Immature natural killer cell (primary cell): ENCODE measurements at regions not wholly inside any gene's neighbourhood (a gene's known extent, or its start where the extent isn't known, plus 50 kb on each side); places are given as distances from the start of the nearest gene placed in this dataset.

ENCODE experiments used
- DNase-seq, 3 donors: peaks; one replicate each; pipeline ENCODE4 v3.0.0; 2022; ENCODE audit warnings: mixed read lengths in 1 of 3
- H3K27ac Mint-ChIP-seq, 6 donors: one replicate each; pipeline ENCODE4 v1.8.0; 2020; ENCODE audit warnings: mixed read lengths in 6 of 6, mild to moderate bottlenecking in 5 of 6, inconsistent platforms in 4 of 6, moderate library complexity in 3 of 6
- H3K27me3 Mint-ChIP-seq, 3 donors: one replicate each; pipeline ENCODE4 v1.8.0; 2020 to 2021; ENCODE audit warnings: low read depth in 3 of 3, mild to moderate bottlenecking in 3 of 3, mixed read lengths in 3 of 3, moderate library complexity in 3 of 3, inconsistent platforms in 1 of 3
- H3K36me3 Mint-ChIP-seq, 3 donors: one replicate each; pipeline ENCODE4 v1.8.0; 2020; ENCODE audit warnings: mixed read lengths in 3 of 3, inconsistent platforms in 2 of 3, mild to moderate bottlenecking in 2 of 3
- H3K4me1 Mint-ChIP-seq, 2 donors: one replicate each; pipeline ENCODE4 v1.8.0; 2020; ENCODE audit warnings: inconsistent platforms in 2 of 2, mild to moderate bottlenecking in 2 of 2, mixed read lengths in 2 of 2, moderate library complexity in 1 of 2
- H3K4me3 Mint-ChIP-seq, 5 donors: one replicate each; pipeline ENCODE4 v1.8.0; 2020; ENCODE audit warnings: mild to moderate bottlenecking in 5 of 5, mixed read lengths in 5 of 5, inconsistent platforms in 3 of 5, moderate library complexity in 3 of 5
- H3K9me3 Mint-ChIP-seq, 6 donors: one replicate each; pipeline ENCODE4 v1.8.0; 2020; ENCODE audit warnings: mild to moderate bottlenecking in 6 of 6, mixed read lengths in 6 of 6, inconsistent platforms in 4 of 6, moderate library complexity in 3 of 6

DNA sequence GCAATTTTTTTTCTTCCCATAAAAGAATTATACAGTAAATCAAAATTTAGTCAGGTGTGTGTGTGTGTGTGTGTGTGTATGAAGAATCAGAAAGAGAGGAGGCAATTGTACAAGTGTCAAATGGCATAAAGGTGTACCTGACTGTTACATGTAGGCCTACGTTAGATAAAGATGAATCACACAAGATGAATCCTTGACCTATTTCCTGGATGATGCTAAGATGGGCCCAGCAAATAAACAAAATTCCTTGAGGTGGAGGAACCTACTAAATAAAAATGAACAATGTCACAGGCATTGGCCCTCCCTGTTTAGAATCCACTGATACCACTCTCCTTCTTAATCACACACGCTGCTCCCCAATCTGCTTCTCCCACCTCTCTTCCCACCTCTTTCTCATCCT is 79.7 kb upstream of the LRATD1 start:
- H3K27me3 Mint-ChIP-seq, result no peaks in the 10 kb centered on the region
- H3K36me3 Mint-ChIP-seq, result no peaks in the 10 kb centered on the region
- no peak for DNase-seq
- no peak overlapping the region for H3K4me3 Mint-ChIP-seq
- H3K4me1 Mint-ChIP-seq, result no peaks in the 10 kb centered on the region
- no peak overlapping the region for H3K27ac Mint-ChIP-seq
- H3K9me3 Mint-ChIP-seq, result peaks cover 0 to 7% (median 2%) of the 10 kb centered on the region in 6 donors

- Mint-ChIP-seq H3K36me3 (no peaks in the 10 kb centered on the region), H3K4me3 (no peak overlapping the region), H3K4me1 (no peaks in the 10 kb centered on the region), H3K27me3 (peaks cover 0 to 2% (median 0%) of the 10 kb centered on the region in 3 donors), H3K27ac (no peak overlapping the region), H3K9me3 (peaks cover 0 to 5% (median 3%) of the 10 kb centered on the region in 6 donors)
- DNase-seq, result no peak
Observed at GRCh38 chr2:14554849-14555545, 77.5 kb upstream of the LRATD1 start.

- H3K4me3 Mint-ChIP-seq, result no peak overlapping the region
- no peak for DNase-seq
- peaks cover 0 to 2% (median 0%) of the 10 kb centered on the region in 3 donors for H3K27me3 Mint-ChIP-seq
- no peaks in the 10 kb centered on the region for H3K36me3 Mint-ChIP-seq
- H3K4me1 Mint-ChIP-seq, result no peaks in the 10 kb centered on the region
- H3K27ac Mint-ChIP-seq, result no peak overlapping the region
- H3K9me3 Mint-ChIP-seq, result peaks cover 0 to 5% (median 3%) of the 10 kb centered on the region in 6 donors
Observed at GRCh38 chr2:14557111-14557510, 75.4 kb upstream of the LRATD1 start.

DNA sequence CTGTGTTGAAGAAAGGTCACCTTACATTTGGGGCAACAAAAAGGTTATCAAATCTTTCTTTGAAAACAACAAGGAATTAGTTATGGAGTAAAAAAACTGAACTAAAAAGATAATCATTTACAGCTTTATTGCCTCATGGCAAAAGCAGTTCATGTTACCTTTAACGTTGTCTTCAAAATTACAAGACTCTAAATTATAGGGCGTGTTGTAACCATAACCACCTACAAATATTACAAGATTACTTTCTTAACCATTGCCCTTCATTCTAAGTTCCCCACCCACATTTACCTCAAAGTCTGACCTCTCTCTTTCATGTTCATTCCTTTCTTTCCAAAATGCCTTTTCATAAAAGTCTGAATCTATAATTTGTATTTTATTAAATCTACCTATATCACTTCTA is 74.6 kb upstream of the LRATD1 start:
- H3K4me3 Mint-ChIP-seq, result no peak overlapping the region
- H3K36me3 Mint-ChIP-seq, result no peaks in the 10 kb centered on the region
- H3K27me3 Mint-ChIP-seq, result peaks cover 0 to 2% (median 0%) of the 10 kb centered on the region in 3 donors
- peaks cover 0 to 5% (median 3%) of the 10 kb centered on the region in 6 donors for H3K9me3 Mint-ChIP-seq
- no peak for DNase-seq
- H3K4me1 Mint-ChIP-seq, result no peaks in the 10 kb centered on the region
- H3K27ac Mint-ChIP-seq, result no peak overlapping the region

GRCh38 chr2:14558335-14558919 is 74.1 kb upstream of the LRATD1 start:
- no peak overlapping the region for H3K4me3 Mint-ChIP-seq
- no peak overlapping the region for H3K27ac Mint-ChIP-seq
- H3K36me3 Mint-ChIP-seq, result no peaks in the 10 kb centered on the region
- DNase-seq, result no peak
- H3K27me3 Mint-ChIP-seq, result peaks cover 0 to 2% (median 0%) of the 10 kb centered on the region in 3 donors
- H3K4me1 Mint-ChIP-seq, result no peaks in the 10 kb centered on the region
- peaks cover 0 to 5% (median 2%) of the 10 kb centered on the region in 6 donors for H3K9me3 Mint-ChIP-seq

- H3K27me3 Mint-ChIP-seq, result peaks cover 0 to 2% (median 0%) of the 10 kb centered on the region in 3 donors
- no peak overlapping the region for H3K4me3 Mint-ChIP-seq
- DNase-seq, result no peak
- H3K27ac Mint-ChIP-seq, result no peak overlapping the region
- peaks cover 0 to 5% (median 2%) of the 10 kb centered on the region in 6 donors for H3K9me3 Mint-ChIP-seq
- no peaks in the 10 kb centered on the region for H3K4me1 Mint-ChIP-seq
- no peaks in the 10 kb centered on the region for H3K36me3 Mint-ChIP-seq
Observed at GRCh38 chr2:14560716-14561115, 71.8 kb upstream of the LRATD1 start.

- Mint-ChIP-seq H3K4me1 (no peaks in the 10 kb centered on the region), H3K27ac (no peak overlapping the region), H3K27me3 (peaks cover 0 to 2% (median 0%) of the 10 kb centered on the region in 3 donors), H3K9me3 (peaks cover 0 to 6% (median 0%) of the 10 kb centered on the region in 6 donors), H3K4me3 (no peak overlapping the region), H3K36me3 (no peaks in the 10 kb centered on the region)
- DNase-seq, result no peak
Observed at GRCh38 chr2:14563324-14563723, 69.2 kb upstream of the LRATD1 start.

DNA sequence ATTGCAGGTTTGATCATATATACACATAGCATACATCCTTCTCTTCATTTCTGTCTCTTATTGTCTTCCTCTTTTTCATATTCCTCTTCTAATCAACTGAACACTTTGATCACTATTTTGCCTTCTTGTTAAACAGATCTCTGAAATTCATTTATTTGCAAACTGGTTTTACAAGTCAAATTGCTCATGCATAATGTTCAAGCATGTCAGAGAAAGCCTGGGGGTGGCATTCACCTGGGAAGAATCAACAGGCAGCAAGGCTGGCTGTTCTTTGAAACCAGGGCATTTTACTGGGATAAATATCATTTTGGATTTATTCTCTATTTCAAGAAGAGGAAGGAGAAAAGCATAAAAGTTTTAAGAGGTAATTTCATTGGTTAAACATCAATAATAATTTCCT is 66.9 kb upstream of the LRATD1 start:
- no peak overlapping the region for H3K27ac Mint-ChIP-seq
- DNase-seq, result no peak
- H3K4me3 Mint-ChIP-seq, result no peak overlapping the region
- no peaks in the 10 kb centered on the region for H3K36me3 Mint-ChIP-seq
- no peaks in the 10 kb centered on the region for H3K27me3 Mint-ChIP-seq
- no peaks in the 10 kb centered on the region for H3K4me1 Mint-ChIP-seq
- H3K9me3 Mint-ChIP-seq, result peaks cover 0 to 8% (median 0%) of the 10 kb centered on the region in 6 donors

DNA sequence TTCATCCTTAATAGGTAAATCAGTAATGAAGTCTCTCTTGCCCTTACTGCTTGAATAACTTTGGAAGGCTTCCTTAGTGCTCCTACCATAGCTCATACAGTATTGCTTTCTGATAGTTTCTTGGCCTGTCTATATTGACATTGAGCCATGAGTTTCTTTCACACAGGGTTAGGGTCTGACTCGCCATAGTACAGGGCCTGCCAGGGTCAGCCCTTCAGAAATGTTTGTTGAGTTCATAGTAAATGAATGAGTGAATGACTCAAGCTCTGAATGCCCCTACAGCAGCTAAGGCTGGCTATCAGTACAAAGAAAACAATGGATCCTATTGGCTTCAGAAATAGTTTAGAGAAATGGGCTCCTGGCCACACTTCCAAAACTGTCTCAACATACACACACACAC is 65.0 kb upstream of the LRATD1 start:
- Mint-ChIP-seq H3K27me3 (no peaks in the 10 kb centered on the region), H3K9me3 (peaks cover 0 to 8% (median under 1%) of the 10 kb centered on the region in 6 donors), H3K36me3 (no peaks in the 10 kb centered on the region), H3K27ac (no peak overlapping the region), H3K4me3 (no peak overlapping the region), H3K4me1 (no peaks in the 10 kb centered on the region)
- no peak for DNase-seq

- no peaks in the 10 kb centered on the region for H3K27me3 Mint-ChIP-seq
- no peaks in the 10 kb centered on the region for H3K36me3 Mint-ChIP-seq
- no peak overlapping the region for H3K27ac Mint-ChIP-seq
- DNase-seq, result no peak
- H3K9me3 Mint-ChIP-seq, result peaks cover 0 to 8% (median under 1%) of the 10 kb centered on the region in 6 donors
- H3K4me1 Mint-ChIP-seq, result no peaks in the 10 kb centered on the region
- no peak overlapping the region for H3K4me3 Mint-ChIP-seq
Observed at GRCh38 chr2:14569294-14569693, 63.2 kb upstream of the LRATD1 start.

GRCh38 chr2:14572633-14573032 is 59.9 kb upstream of the LRATD1 start:
- no peak for DNase-seq
- H3K4me1 Mint-ChIP-seq, result no peaks in the 10 kb centered on the region
- H3K9me3 Mint-ChIP-seq, result peaks cover 0 to 13% (median 2%) of the 10 kb centered on the region in 6 donors
- H3K27ac Mint-ChIP-seq, result no peak overlapping the region
- no peaks in the 10 kb centered on the region for H3K36me3 Mint-ChIP-seq
- no peaks in the 10 kb centered on the region for H3K27me3 Mint-ChIP-seq
- H3K4me3 Mint-ChIP-seq, result no peak overlapping the region

- Mint-ChIP-seq H3K4me3 (no peak overlapping the region), H3K9me3 (peaks cover 0 to 13% (median 3%) of the 10 kb centered on the region in 6 donors), H3K27ac (no peak overlapping the region), H3K36me3 (no peaks in the 10 kb centered on the region), H3K4me1 (no peaks in the 10 kb centered on the region), H3K27me3 (peaks cover 0 to 2% (median 0%) of the 10 kb centered on the region in 3 donors)
- no peak for DNase-seq
Observed at GRCh38 chr2:14577843-14578242, 54.7 kb upstream of the LRATD1 start.
